ENCODE measurements at regions not wholly inside any gene's neighbourhood (a gene's known extent, or its start where the extent isn't known, plus 50 kb on each side); places are given as distances from the start of the nearest gene placed in this dataset.

DNA sequence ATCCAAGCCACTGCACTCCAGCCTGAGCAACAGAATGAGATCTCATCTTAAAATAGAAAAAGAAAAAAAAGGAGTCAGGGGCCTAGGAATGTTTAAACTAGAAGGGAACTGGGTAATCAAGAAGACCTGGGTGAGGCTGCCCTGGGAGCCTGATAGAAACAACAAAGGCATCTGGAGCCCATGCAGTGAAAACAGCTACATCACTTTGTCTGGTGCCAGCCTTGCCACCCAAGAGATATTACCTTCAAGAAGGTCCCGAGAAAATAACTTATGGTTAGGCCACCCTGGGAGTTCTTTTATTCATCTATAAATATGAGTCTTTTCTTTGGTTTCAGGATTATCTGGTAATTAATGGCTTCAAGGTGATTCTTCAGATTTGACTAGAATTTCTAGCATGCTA, 412.1 kb downstream of the METTL15 start:
- no peaks in the 10 kb centered on the region for H3K27me3 ChIP-seq (ENCODE audit: insufficient read depth, low read depth, severe bottlenecking)
- H3K27ac ChIP-seq: no peak overlapping the region
- no peak for DNase-seq
- TF ChIP-seq, protein P1, sequence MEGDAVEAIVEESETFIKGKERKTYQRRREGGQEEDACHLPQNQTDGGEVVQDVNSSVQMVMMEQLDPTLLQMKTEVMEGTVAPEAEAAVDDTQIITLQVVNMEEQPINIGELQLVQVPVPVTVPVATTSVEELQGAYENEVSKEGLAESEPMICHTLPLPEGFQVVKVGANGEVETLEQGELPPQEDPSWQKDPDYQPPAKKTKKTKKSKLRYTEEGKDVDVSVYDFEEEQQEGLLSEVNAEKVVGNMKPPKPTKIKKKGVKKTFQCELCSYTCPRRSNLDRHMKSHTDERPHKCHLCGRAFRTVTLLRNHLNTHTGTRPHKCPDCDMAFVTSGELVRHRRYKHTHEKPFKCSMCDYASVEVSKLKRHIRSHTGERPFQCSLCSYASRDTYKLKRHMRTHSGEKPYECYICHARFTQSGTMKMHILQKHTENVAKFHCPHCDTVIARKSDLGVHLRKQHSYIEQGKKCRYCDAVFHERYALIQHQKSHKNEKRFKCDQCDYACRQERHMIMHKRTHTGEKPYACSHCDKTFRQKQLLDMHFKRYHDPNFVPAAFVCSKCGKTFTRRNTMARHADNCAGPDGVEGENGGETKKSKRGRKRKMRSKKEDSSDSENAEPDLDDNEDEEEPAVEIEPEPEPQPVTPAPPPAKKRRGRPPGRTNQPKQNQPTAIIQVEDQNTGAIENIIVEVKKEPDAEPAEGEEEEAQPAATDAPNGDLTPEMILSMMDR (IDR thresholded peaks at IDR 0.05; ENCODE audit: low read depth, low read length): no peak
- no peak overlapping the region for H3K4me3 ChIP-seq (ENCODE audit: low read depth, low read length)
- no peaks in the 10 kb centered on the region for H3K36me3 ChIP-seq
- no peaks in the 10 kb centered on the region for H3K9me3 ChIP-seq (ENCODE audit: severe bottlenecking)

- Histone ChIP-seq H3K27ac (no peak overlapping the region), H3K36me3 (no peaks in the 10 kb centered on the region), H3K27me3 (ENCODE audit: insufficient read depth, low read depth, severe bottlenecking) (no peaks in the 10 kb centered on the region), H3K4me3 (ENCODE audit: low read depth, low read length) (no peak overlapping the region), H3K9me3 (ENCODE audit: severe bottlenecking) (no peaks in the 10 kb centered on the region)
- no peak for DNase-seq
- TF ChIP-seq, protein P1 (IDR thresholded peaks at IDR 0.05; ENCODE audit: low read depth, low read length): no peak
Observed at GRCh38 chr11:28518825-28519224, 410.6 kb downstream of the METTL15 start.

- Histone ChIP-seq H3K36me3 (no peaks in the 10 kb centered on the region), H3K9me3 (ENCODE audit: severe bottlenecking) (no peaks in the 10 kb centered on the region), H3K27me3 (ENCODE audit: insufficient read depth, low read depth, severe bottlenecking) (no peaks in the 10 kb centered on the region), H3K4me3 (ENCODE audit: low read depth, low read length) (no peak overlapping the region), H3K27ac (no peak overlapping the region)
- TF ChIP-seq, protein P1 (IDR thresholded peaks at IDR 0.05; ENCODE audit: low read depth, low read length): no peak
- DNase-seq: no peak
Observed at GRCh38 chr11:28517621-28518020, 409.4 kb downstream of the METTL15 start.

GRCh38 chr11:28514391-28514790, 406.2 kb downstream of the METTL15 start:
- Histone ChIP-seq H3K9me3 (ENCODE audit: severe bottlenecking) (no peaks in the 10 kb centered on the region), H3K27me3 (ENCODE audit: insufficient read depth, low read depth, severe bottlenecking) (no peaks in the 10 kb centered on the region), H3K36me3 (no peaks in the 10 kb centered on the region), H3K27ac (no peak overlapping the region), H3K4me3 (ENCODE audit: low read depth, low read length) (no peak overlapping the region)
- no peak for DNase-seq
- TF ChIP-seq, protein P1 (IDR thresholded peaks at IDR 0.05; ENCODE audit: low read depth, low read length): no peak

DNA sequence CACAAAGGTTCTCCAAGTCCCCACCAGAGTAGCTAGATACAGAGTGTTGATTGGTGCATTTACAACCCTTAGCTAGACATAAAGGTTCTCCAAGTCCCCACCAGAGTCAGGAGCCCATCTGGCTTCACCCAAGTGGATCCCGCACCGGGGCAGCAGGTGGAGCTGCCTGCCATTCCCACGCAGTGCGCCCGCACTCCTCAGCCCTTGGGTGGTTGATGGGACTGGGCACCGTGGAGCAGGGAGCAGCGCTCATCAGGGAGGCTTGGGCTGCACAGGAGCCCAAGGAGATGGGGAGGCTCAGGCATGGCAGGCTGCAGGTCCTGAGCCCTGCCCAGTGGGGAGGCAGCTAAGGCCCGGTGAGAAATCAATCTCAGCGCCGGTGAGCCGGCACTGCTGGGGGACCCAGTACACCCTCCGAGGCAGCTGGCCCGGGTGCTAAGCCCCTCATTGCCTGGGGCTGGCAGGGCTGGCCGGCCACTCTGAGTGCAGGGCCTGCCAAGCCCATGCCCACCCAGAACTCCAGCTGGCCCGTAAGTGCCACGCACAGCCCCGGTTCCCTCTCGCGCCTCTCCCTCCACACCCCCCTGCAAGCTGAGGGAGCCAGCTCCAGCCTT, 404.1 kb downstream of the METTL15 start:
- H3K27me3 ChIP-seq (ENCODE audit: insufficient read depth, low read depth, severe bottlenecking): no peaks in the 10 kb centered on the region
- no peak for DNase-seq
- TF ChIP-seq, protein P1 (IDR thresholded peaks at IDR 0.05; ENCODE audit: low read depth, low read length): no peak
- H3K4me3 ChIP-seq (ENCODE audit: low read depth, low read length): no peak overlapping the region
- no peaks in the 10 kb centered on the region for H3K9me3 ChIP-seq (ENCODE audit: severe bottlenecking)
- no peaks in the 10 kb centered on the region for H3K36me3 ChIP-seq
- H3K27ac ChIP-seq: no peak overlapping the region

GRCh38 chr11:28505232-28505631, 397.0 kb downstream of the METTL15 start:
- H3K4me3 ChIP-seq (ENCODE audit: low read depth, low read length): no peak overlapping the region
- H3K9me3 ChIP-seq (ENCODE audit: severe bottlenecking): no peaks in the 10 kb centered on the region
- no peaks in the 10 kb centered on the region for H3K36me3 ChIP-seq
- H3K27ac ChIP-seq: no peak overlapping the region
- no peak for DNase-seq
- TF ChIP-seq, protein P1 (IDR thresholded peaks at IDR 0.05; ENCODE audit: low read depth, low read length): no peak
- no peaks in the 10 kb centered on the region for H3K27me3 ChIP-seq (ENCODE audit: insufficient read depth, low read depth, severe bottlenecking)
